Small intestine (tissue), 7 donors: ENCODE measurements at regions not wholly inside any gene's neighbourhood (a gene's known extent, or its start where the extent isn't known, plus 50 kb on each side); places are given as distances from the start of the nearest gene placed in this dataset.

Experiments
- DNase-seq, 2 donors: peaks; one replicate each; pipeline versions ENCODE4 v3.0.0 to v3.0.0-alpha.2; 2013
- FAIRE-seq: peaks from 2 replicates; lab custom pipeline; 2012; peaks lifted over from hg19 to GRCh38; lab: Jason Lieb, UNC
- H3K27ac ChIP-seq, 3 donors: one replicate each; pipeline ENCODE4 v1.5.1; 2013; ENCODE audit warnings: low read length in 2 of 3, mild to moderate bottlenecking in 2 of 3, control low read depth in 1 of 3, inconsistent platforms in 1 of 3, low read depth in 1 of 3, moderate library complexity in 1 of 3
- H3K27me3 ChIP-seq, 3 donors: one replicate each; pipeline ENCODE4 v1.6.1; 2013; ENCODE audit warnings: low read length in 3 of 3, inconsistent platforms in 1 of 3; ENCODE audit not compliant: control insufficient read depth in 3 of 3, insufficient read depth in 3 of 3
- H3K36me3 ChIP-seq, 3 donors: one replicate each; pipeline ENCODE4 v1.6.1; 2013; ENCODE audit warnings: low read length in 3 of 3, inconsistent platforms in 1 of 3, low read depth in 1 of 3, mild to moderate bottlenecking in 1 of 3, moderate library complexity in 1 of 3; ENCODE audit not compliant: control insufficient read depth in 3 of 3, insufficient read depth in 2 of 3
- H3K4me1 ChIP-seq, 3 donors: one replicate each; pipeline ENCODE4 v1.6.1; 2013; ENCODE audit warnings: low read length in 2 of 3, inconsistent platforms in 1 of 3, low read depth in 1 of 3, mild to moderate bottlenecking in 1 of 3, moderate library complexity in 1 of 3; ENCODE audit not compliant: control insufficient read depth in 3 of 3, insufficient read depth in 2 of 3
- H3K4me3 ChIP-seq, 3 donors: one replicate each; pipeline ENCODE4 v1.5.1; 2013; ENCODE audit warnings: low read length in 3 of 3, control low read depth in 1 of 3, inconsistent platforms in 1 of 3, low read depth in 1 of 3, mild to moderate bottlenecking in 1 of 3, moderate library complexity in 1 of 3
- H3K9me3 ChIP-seq, 2 donors: one replicate each; pipeline ENCODE4 v1.6.1; 2013; ENCODE audit warnings: low read depth in 1 of 2, low read length in 1 of 2; ENCODE audit not compliant: control insufficient read depth in 2 of 2, insufficient read depth in 1 of 2
- WGBS, 3 donors: extraction: QIAGEN DNeasy Blood & Tissue Kit; methylation state at CpG; one replicate each; pipeline ENCODE4 v1.1.7; 2013; 5-methylcytosine and 5-hydroxymethylcytosine counted together
- donor health status: healthy with polysubstance abuse.
- donor health status: control.
- donor health status: control.
- donor health status: Bipolar disorder and iron deficiency.
- donor health status: healthy.

- DNase-seq = no peak
- Histone ChIP-seq H3K9me3 (no peaks in the 10 kb centered on the region), H3K27me3 (peaks cover 0 to 11% (median 0%) of the 10 kb centered on the region in 3 donors), H3K4me1 (no peaks in the 10 kb centered on the region), H3K4me3 (no peak overlapping the region), H3K36me3 (no peaks in the 10 kb centered on the region), H3K27ac (no peak overlapping the region)
- 86 to 87% (median 86%) methylated on average over 14 to 15 of the region's 15 CpGs for whole genome bisulfite sequencing, 3 donors
- FAIRE-seq = no peak
Measured at GRCh38 chr17:74098136-74099024, 105.1 kb upstream of the RPL38 start.

GRCh38 chr17:74099442-74100340, 103.8 kb upstream of the RPL38 start:
- peaks cover 0 to 11% (median 0%) of the 10 kb centered on the region in 3 donors for H3K27me3 ChIP-seq
- no peaks in the 10 kb centered on the region for H3K4me1 ChIP-seq
- DNase-seq = no peak
- H3K36me3 ChIP-seq = no peaks in the 10 kb centered on the region
- WGBS, 3 donors = 63% methylated on average over 16 of the region's 16 CpGs
- H3K4me3 ChIP-seq = no peak overlapping the region
- no peaks in the 10 kb centered on the region for H3K9me3 ChIP-seq
- H3K27ac ChIP-seq = no peak overlapping the region
- FAIRE-seq = no peak

GRCh38 chr17:74104921-74105320, 98.6 kb upstream of the RPL38 start:
- Histone ChIP-seq H3K4me3 (no peak overlapping the region), H3K36me3 (no peaks in the 10 kb centered on the region), H3K27ac (no peak overlapping the region), H3K4me1 (no peaks in the 10 kb centered on the region), H3K9me3 (no peaks in the 10 kb centered on the region), H3K27me3 (peaks cover 0 to 14% (median 0%) of the 10 kb centered on the region in 3 donors)
- FAIRE-seq (no peak), DNase-seq (no peak)
- WGBS, 3 donors = 76 to 79% (median 76%) methylated on average over 5 of the region's 5 CpGs

GRCh38 chr17:74107107-74107506, 96.4 kb upstream of the RPL38 start:
- FAIRE-seq = no peak
- 90 to 91% (median 91%) methylated on average over 15 of the region's 15 CpGs for WGBS, 3 donors
- Histone ChIP-seq H3K27ac (no peak overlapping the region), H3K36me3 (no peaks in the 10 kb centered on the region), H3K27me3 (peaks cover 0 to 14% (median 0%) of the 10 kb centered on the region in 3 donors), H3K9me3 (no peaks in the 10 kb centered on the region), H3K4me1 (no peaks in the 10 kb centered on the region), H3K4me3 (no peak overlapping the region)
- no peak for DNase-seq

GRCh38 chr17:74108126-74108705, 95.3 kb upstream of the RPL38 start:
- 59 to 69% (median 65%) methylated on average over 12 of the region's 12 CpGs for WGBS, 3 donors
- H3K27ac ChIP-seq = no peak overlapping the region
- H3K4me3 ChIP-seq = no peak overlapping the region
- H3K36me3 ChIP-seq = no peaks in the 10 kb centered on the region
- no peak for FAIRE-seq
- no peaks in the 10 kb centered on the region for H3K9me3 ChIP-seq
- H3K4me1 ChIP-seq = no peaks in the 10 kb centered on the region
- no peak for DNase-seq
- peaks cover 0 to 9% (median 0%) of the 10 kb centered on the region in 3 donors for H3K27me3 ChIP-seq

GRCh38 chr17:74110467-74110866, 93.0 kb upstream of the RPL38 start:
- Histone ChIP-seq H3K9me3 (no peaks in the 10 kb centered on the region), H3K4me1 (no peaks in the 10 kb centered on the region), H3K36me3 (no peaks in the 10 kb centered on the region), H3K4me3 (no peak overlapping the region), H3K27ac (no peak overlapping the region), H3K27me3 (peaks cover 0 to 14% (median 0%) of the 10 kb centered on the region in 3 donors)
- DNase-seq (no peak), FAIRE-seq (no peak)
- 26 to 46% (median 30%) methylated on average over 10 of the region's 10 CpGs for WGBS, 3 donors

- H3K36me3 ChIP-seq = no peaks in the 10 kb centered on the region
- H3K9me3 ChIP-seq = no peaks in the 10 kb centered on the region
- DNase-seq (no peak), FAIRE-seq (no peak)
- H3K27me3 ChIP-seq = peaks cover 0 to 15% (median 0%) of the 10 kb centered on the region in 3 donors
- H3K4me3 ChIP-seq = no peak overlapping the region
- no peaks in the 10 kb centered on the region for H3K4me1 ChIP-seq
- 96 to 98% (median 97%) methylated on average over 28 to 41 of the region's 41 CpGs for WGBS, 3 donors
- no peak overlapping the region for H3K27ac ChIP-seq
Measured at GRCh38 chr17:74113326-74113725, 90.2 kb upstream of the RPL38 start.

- 66 to 89% (median 84%) methylated on average over 23 of the region's 23 CpGs for whole genome bisulfite sequencing, 3 donors
- no peak for DNase-seq
- peaks cover 0 to 11% (median 0%) of the 10 kb centered on the region in 3 donors for H3K27me3 ChIP-seq
- no peaks in the 10 kb centered on the region for H3K36me3 ChIP-seq
- no peaks in the 10 kb centered on the region for H3K4me1 ChIP-seq
- no peak overlapping the region for H3K27ac ChIP-seq
- FAIRE-seq = no peak
- no peak overlapping the region for H3K4me3 ChIP-seq
- H3K9me3 ChIP-seq = no peaks in the 10 kb centered on the region
Measured at GRCh38 chr17:74113952-74114351, 89.5 kb upstream of the RPL38 start.
